Sigmoid colon (tissue), 6 donors: ENCODE measurements at regions not wholly inside any gene's neighbourhood (a gene's known extent, or its start where the extent isn't known, plus 50 kb on each side); places are given as distances from the start of the nearest gene placed in this dataset.

ENCODE experiments used
- DNase-seq: peaks from one replicate; pipeline ENCODE4 v3.0.0-alpha.2; 2019
- H3K27ac ChIP-seq, 4 donors: fragments of 200-600 bp; sonication (generic); one replicate each; pipeline ENCODE4 v1.5.1; 2016 to 2019; ENCODE audit warnings: mild to moderate bottlenecking in 1 of 4
- H3K27me3 ChIP-seq, 3 donors: fragments of 200-600 bp; sonication (generic); one replicate each; pipeline ENCODE4 v1.5.1; 2019; ENCODE audit warnings: mild to moderate bottlenecking in 1 of 3
- H3K36me3 ChIP-seq, 4 donors: fragments of 200-600 bp; sonication (generic); one replicate each; pipeline ENCODE4 v1.5.1; 2016 to 2019
- H3K4me1 ChIP-seq, 4 donors: fragments of 200-600 bp; sonication (generic); one replicate each; pipeline ENCODE4 v1.5.1; 2017 to 2019
- H3K4me3 ChIP-seq, 4 donors: fragments of 200-600 bp; sonication (generic); one replicate each; pipeline ENCODE4 v1.5.1; 2017 to 2019; ENCODE audit warnings: mild to moderate bottlenecking in 2 of 4, moderate library complexity in 1 of 4
- H3K9me3 ChIP-seq, 4 donors: fragments of 200-600 bp in 3 of 4; sonication (generic) in 3 of 4; one replicate each; pipeline versions ENCODE4 v1.5.1 to v1.6.1; 2013 to 2019
- CTCF ChIP-seq, 4 experiments: fragments of 450-650 bp in 3 of 4; fragments of 200-600 bp in 1 of 4; IDR thresholded peaks; one replicate each; pipeline ENCODE4 v1.5.1; 2016 to 2019; ENCODE audit warnings: antibody characterized with exemption in 4 of 4, mild to moderate bottlenecking in 3 of 4, moderate library complexity in 2 of 4
- EP300 ChIP-seq, 4 donors: sonication (generic); formaldehyde crosslinking; IDR thresholded peaks; one replicate each; pipeline ENCODE4 v1.6.1; 2017; ENCODE audit warnings: antibody characterized with exemption in 4 of 4
- POLR2A ChIP-seq, 2 donors: fragments of 450-650 bp; IDR thresholded peaks; one replicate each; pipeline ENCODE4 v1.6.1; 2016; ENCODE audit warnings: antibody characterized with exemption in 2 of 2, mild to moderate bottlenecking in 2 of 2, moderate library complexity in 2 of 2
- POLR2AphosphoS5 ChIP-seq, 4 donors: sonication (generic); formaldehyde crosslinking; IDR thresholded peaks; one replicate each; pipeline ENCODE4 v1.6.1; 2017; ENCODE audit warnings: antibody characterized with exemption in 4 of 4
- WGBS, 2 donors: extraction: QIAGEN DNeasy Blood & Tissue Kit; methylation state at CpG; one replicate each; pipeline ENCODE4 v1.1.7; 2013; 5-methylcytosine and 5-hydroxymethylcytosine counted together
- intact Hi-C: fragments of 100-400 bp; cut with DNase I; formaldehyde crosslinking; loops from one replicate; pipeline ENCODE4 v1.15.1; 2023
- donor health status: healthy with polysubstance abuse.
- donor health status: healthy.

- Histone ChIP-seq H3K4me1 (peaks cover 0 to 30% (median 21%) of the 10 kb centered on the region in 4 donors), H3K27me3 (no peaks in the 10 kb centered on the region), H3K27ac (no peak overlapping the region), H3K36me3 (no peaks in the 10 kb centered on the region), H3K4me3 (no peak overlapping the region), H3K9me3 (no peaks in the 10 kb centered on the region)
- intact Hi-C loops: no loop called here
- 57 to 59% methylated on average over 2 of the region's 2 CpGs for WGBS, 2 donors
- TF ChIP-seq POLR2A (IDR thresholded peaks at IDR 0.05): no peak
- no peak for TF ChIP-seq CTCF (IDR thresholded peaks at IDR 0.05)
- TF ChIP-seq POLR2AphosphoS5 (IDR thresholded peaks at IDR 0.05): no peak
- TF ChIP-seq EP300 (IDR thresholded peaks at IDR 0.05): no peak
- DNase-seq: no peak
These were observed 59.7 kb upstream of the TMED7 start for GRCh38 chr5:115685490-115685889.

- H3K27ac ChIP-seq: no peak overlapping the region
- peaks cover 0 to 30% (median 21%) of the 10 kb centered on the region in 4 donors for H3K4me1 ChIP-seq
- H3K27me3 ChIP-seq: no peaks in the 10 kb centered on the region
- H3K36me3 ChIP-seq: no peaks in the 10 kb centered on the region
- H3K9me3 ChIP-seq: no peaks in the 10 kb centered on the region
- TF ChIP-seq POLR2A (IDR thresholded peaks at IDR 0.05): no peak
- no peak for TF ChIP-seq CTCF (IDR thresholded peaks at IDR 0.05)
- TF ChIP-seq POLR2AphosphoS5 (IDR thresholded peaks at IDR 0.05): no peak
- no peak for TF ChIP-seq EP300 (IDR thresholded peaks at IDR 0.05)
- intact Hi-C loops: no loop called here
- no peak for DNase-seq
- 75 to 97% methylated on average over 1 of the region's 1 CpG for WGBS, 2 donors
- no peak overlapping the region for H3K4me3 ChIP-seq
These were observed 58.7 kb upstream of the TMED7 start for GRCh38 chr5:115684513-115685037.

- H3K36me3 ChIP-seq: no peaks in the 10 kb centered on the region
- TF ChIP-seq EP300 (IDR thresholded peaks at IDR 0.05) (no peak), POLR2A (IDR thresholded peaks at IDR 0.05) (no peak)
- H3K27me3 ChIP-seq: no peaks in the 10 kb centered on the region
- H3K4me3 ChIP-seq: no peak overlapping the region
- WGBS, 2 donors: 69 to 81% methylated on average over 1 of the region's 1 CpG
- H3K4me1 ChIP-seq: peaks cover 0 to 30% (median 21%) of the 10 kb centered on the region in 4 donors
- intact Hi-C loops: no loop called here
- no peaks in the 10 kb centered on the region for H3K9me3 ChIP-seq
- DNase-seq: no peak
- H3K27ac ChIP-seq: no peak overlapping the region
These were observed 57.2 kb upstream of the TMED7 start for GRCh38 chr5:115683081-115683480.
